HUES64 (cell line): ENCODE measurements at regions not wholly inside any gene's neighbourhood (a gene's known extent, or its start where the extent isn't known, plus 50 kb on each side); places are given as distances from the start of the nearest gene placed in this dataset.
"Not testable (repeated sequence)": the region's sequence is repeated elsewhere in the genome, so short reads cannot be mapped to it uniquely, and the experiment has no call there.

Source experiments
- H3K27ac ChIP-seq: 2 replicates; pipeline ENCODE4 v1.7.0; 2013; ENCODE audit warnings: low read depth, low read length, inconsistent platforms
- H3K27me3 ChIP-seq: 2 replicates; pipeline ENCODE4 v1.6.1; 2013; ENCODE audit warnings: mild to moderate bottlenecking, low read length; ENCODE audit not compliant: insufficient read depth
- H3K36me3 ChIP-seq: 2 replicates; pipeline ENCODE4 v1.6.1; 2013; ENCODE audit warnings: mild to moderate bottlenecking, low read length; ENCODE audit not compliant: insufficient read depth
- H3K4me1 ChIP-seq: 2 replicates; pipeline ENCODE4 v1.6.1; 2013; ENCODE audit warnings: mild to moderate bottlenecking, low read length, moderate library complexity; ENCODE audit not compliant: insufficient read depth
- H3K4me3 ChIP-seq: 2 replicates; pipeline ENCODE4 v1.5.1; 2013; ENCODE audit warnings: mild to moderate bottlenecking, low read length, moderate library complexity
- H3K9ac ChIP-seq: 2 replicates; pipeline ENCODE4 v1.6.1; 2013; ENCODE audit warnings: mild to moderate bottlenecking, low read depth, low read length
- H3K9me3 ChIP-seq: 2 replicates; pipeline ENCODE4 v1.6.1; 2013; ENCODE audit warnings: low read depth, low read length; ENCODE audit not compliant: insufficient read depth
- WGBS: fragments of 150-250, 120-280 bp; methylation state at CpG from one replicate; pipeline ENCODE4 v1.1.7; 2013; ENCODE audit warnings: missing lambda C conversion rate; 5-methylcytosine and 5-hydroxymethylcytosine counted together

DNA sequence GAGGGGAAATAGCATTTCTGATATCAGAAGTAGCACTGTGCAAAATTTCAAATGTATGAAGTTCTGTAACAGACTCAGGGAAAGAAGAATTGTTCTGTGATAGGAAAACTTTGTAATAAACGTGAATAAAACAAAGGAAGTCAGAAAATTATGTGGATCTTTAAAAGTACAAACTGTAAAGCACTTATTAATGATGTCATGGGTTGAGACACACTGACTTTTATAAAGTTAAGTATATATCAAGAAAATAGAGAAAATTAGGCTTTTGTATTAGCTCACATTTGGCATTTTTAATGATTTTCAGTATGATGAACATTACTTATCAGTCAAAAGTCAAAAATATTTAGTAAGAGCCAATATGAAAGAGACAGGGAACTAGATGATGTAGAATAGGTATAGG is 1081.7 kb upstream of the EDIL3 start:
- Histone ChIP-seq H3K9ac (no peak overlapping the region), H3K9me3 (no peaks in the 10 kb centered on the region), H3K27ac (no peak overlapping the region), H3K36me3 (no peaks in the 10 kb centered on the region), H3K4me1 (no peaks in the 10 kb centered on the region), H3K4me3 (no peak overlapping the region), H3K27me3 (no peaks in the 10 kb centered on the region)
- 89% methylated on average over 1 of the region's 1 CpG for WGBS

DNA sequence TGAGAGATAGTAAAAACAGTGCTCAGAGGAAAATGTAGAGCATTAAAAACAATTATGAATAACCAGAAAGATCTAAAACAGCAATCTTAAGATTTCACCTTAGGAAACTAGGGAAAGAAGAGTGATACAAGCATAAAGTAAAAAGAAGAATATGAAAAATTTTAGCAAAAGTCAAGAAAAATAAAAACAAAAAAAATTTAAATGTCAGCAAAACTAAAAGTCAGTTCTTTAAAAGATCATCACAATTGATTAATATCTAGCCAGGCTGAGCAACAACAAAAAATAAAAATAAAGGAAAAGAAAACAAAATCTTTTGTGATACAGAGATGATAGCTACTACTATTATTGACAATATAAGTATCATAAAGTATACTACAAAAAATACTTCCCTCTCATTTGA is 1088.1 kb upstream of the EDIL3 start:
- no peaks in the 10 kb centered on the region for H3K36me3 ChIP-seq
- no peaks in the 10 kb centered on the region for H3K27me3 ChIP-seq
- H3K4me1 ChIP-seq = no peaks in the 10 kb centered on the region
- no peak overlapping the region for H3K4me3 ChIP-seq
- H3K9ac ChIP-seq = no peak overlapping the region
- no peak overlapping the region for H3K27ac ChIP-seq
- H3K9me3 ChIP-seq = no peaks in the 10 kb centered on the region

DNA sequence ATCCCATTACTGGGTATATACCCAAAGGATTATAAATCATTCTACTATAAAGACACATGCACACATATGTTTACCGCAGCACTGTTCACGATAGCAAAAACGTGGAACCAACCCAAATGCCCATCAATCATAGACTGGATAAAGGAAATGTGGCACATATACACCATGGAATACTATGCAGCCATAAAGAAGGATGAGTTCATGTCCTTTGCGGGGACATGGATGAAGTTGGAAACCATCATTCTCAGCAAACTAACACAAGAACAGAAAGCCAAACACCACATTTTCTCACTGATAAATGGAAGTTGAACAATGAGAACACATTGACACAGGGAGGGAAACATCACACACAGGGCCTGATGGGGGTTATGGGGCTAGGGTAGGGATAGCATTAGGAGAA is 1090.5 kb upstream of the EDIL3 start:
- H3K9me3 ChIP-seq, H3K36me3 ChIP-seq, H3K4me1 ChIP-seq, H3K27me3 ChIP-seq, H3K27ac ChIP-seq, H3K9ac ChIP-seq, H3K4me3 ChIP-seq: not testable (repeated sequence)
- 98% methylated on average over 3 of the region's 4 CpGs for WGBS

DNA sequence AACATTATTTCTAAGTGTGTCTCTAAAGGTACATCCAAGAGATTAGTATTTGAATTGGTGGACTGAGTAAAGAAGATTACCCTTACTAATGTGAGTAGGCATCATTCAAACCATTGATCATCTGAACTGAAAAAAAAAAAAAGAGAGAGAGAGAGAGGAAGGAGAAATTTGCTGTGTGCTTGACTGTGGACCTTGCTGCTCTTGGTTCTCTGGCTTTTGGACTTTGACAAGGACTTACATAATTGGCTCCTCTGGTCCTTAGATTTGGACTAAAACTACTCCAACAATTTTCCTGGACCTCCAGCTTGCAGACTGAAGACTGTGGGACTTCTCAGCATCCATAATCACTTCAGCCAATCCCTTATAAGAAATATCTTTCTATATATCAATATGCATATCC is 1091.9 kb upstream of the EDIL3 start:
- Histone ChIP-seq H3K27me3 (no peaks in the 10 kb centered on the region), H3K9me3 (0 out of 2 replicates have a peak, but pooled peaks cover 2% of the 10 kb centered on the region), H3K4me3 (no peak overlapping the region), H3K36me3 (no peaks in the 10 kb centered on the region), H3K4me1 (no peaks in the 10 kb centered on the region), H3K9ac (no peak overlapping the region), H3K27ac (no peak overlapping the region)

DNA sequence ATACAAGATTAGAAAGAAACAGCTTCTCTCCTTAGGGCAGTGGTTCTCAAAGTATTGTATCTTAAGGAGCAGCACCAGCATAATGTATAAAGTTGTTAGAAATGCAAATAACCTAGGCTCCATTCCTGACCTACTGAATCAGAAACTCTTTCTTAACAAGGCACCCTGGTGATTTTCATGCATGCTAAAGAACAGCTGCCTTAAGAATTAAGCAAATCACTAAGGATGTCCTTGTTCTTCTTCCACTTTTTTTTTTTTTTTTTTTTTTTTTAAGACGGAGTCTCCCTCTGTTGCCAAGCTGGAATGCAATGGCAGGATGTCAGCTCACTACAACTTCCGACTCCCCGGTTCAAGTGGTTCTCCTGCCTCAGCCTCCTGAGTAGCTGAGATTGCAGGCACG is 1095.2 kb upstream of the EDIL3 start:
- no peak overlapping the region for H3K4me3 ChIP-seq
- WGBS = 66% methylated on average over 4 of the region's 4 CpGs
- H3K9ac ChIP-seq = no peak overlapping the region
- H3K36me3 ChIP-seq = no peaks in the 10 kb centered on the region; the same call in 1 of the 2 replicates
- peaks cover 27% of the 10 kb centered on the region for H3K9me3 ChIP-seq
- no peaks in the 10 kb centered on the region for H3K27me3 ChIP-seq
- H3K27ac ChIP-seq = no peak overlapping the region
- no peaks in the 10 kb centered on the region for H3K4me1 ChIP-seq

DNA sequence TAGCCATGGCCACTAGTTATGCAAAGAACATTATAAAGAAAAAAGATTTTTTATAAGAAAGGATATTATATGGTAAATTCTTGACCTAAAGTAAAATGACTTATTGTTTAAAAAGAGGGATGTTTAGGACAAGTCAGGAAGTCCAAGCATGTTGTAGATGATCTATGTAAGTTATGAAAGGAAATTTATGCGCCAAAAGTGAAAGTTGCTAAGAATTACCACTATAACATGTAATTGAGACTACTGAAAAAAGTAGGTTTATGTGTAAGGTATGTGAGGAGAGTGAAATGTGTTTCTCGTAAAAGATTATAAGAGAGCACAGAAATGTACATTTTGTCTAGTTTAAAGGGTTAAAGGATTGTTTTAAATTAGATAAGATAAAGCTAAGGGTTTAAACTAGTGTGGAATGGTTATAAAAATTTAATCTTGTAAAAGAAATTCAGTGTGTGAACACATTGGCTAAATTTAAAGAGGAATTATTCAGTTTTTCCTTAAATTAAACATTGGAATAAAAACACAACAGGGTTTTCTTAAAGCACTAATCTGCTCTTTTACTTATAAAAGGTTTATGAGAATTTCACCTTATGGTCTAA is 1100.4 kb upstream of the EDIL3 start:
- 96% methylated on average over 2 of the region's 2 CpGs for WGBS
- Histone ChIP-seq H3K9ac (no peak overlapping the region), H3K36me3 (no peaks in the 10 kb centered on the region; the same call in 1 of the 2 replicates), H3K4me1 (no peaks in the 10 kb centered on the region), H3K27ac (no peak overlapping the region), H3K27me3 (no peaks in the 10 kb centered on the region), H3K4me3 (no peak overlapping the region), H3K9me3 (peaks cover 49% of the 10 kb centered on the region)

DNA sequence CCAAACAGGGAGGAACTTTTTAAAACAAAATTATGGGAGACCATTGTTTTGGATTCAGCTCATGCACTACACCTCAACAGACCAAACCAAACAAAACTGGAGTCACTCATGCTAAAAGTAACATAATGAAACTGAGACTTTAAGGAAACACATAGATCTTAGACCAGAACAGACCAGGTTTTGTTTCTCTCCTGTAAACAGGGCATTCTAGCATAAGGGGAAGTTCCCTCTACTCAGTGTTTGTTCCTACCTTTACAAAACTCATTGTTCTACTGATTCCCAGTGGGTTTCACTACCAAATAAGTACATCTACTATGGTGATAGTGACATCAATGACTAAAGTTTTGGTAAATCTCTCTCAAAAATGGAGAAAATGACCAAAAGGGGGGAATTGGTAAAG is 1103.6 kb upstream of the EDIL3 start:
- H3K9me3 ChIP-seq = peaks cover 47% of the 10 kb centered on the region
- H3K36me3 ChIP-seq = no peaks in the 10 kb centered on the region; the same call in 1 of the 2 replicates
- H3K4me3 ChIP-seq = no peak overlapping the region
- H3K27me3 ChIP-seq = no peaks in the 10 kb centered on the region
- no peak overlapping the region for H3K9ac ChIP-seq
- no peaks in the 10 kb centered on the region for H3K4me1 ChIP-seq
- H3K27ac ChIP-seq = no peak overlapping the region

DNA sequence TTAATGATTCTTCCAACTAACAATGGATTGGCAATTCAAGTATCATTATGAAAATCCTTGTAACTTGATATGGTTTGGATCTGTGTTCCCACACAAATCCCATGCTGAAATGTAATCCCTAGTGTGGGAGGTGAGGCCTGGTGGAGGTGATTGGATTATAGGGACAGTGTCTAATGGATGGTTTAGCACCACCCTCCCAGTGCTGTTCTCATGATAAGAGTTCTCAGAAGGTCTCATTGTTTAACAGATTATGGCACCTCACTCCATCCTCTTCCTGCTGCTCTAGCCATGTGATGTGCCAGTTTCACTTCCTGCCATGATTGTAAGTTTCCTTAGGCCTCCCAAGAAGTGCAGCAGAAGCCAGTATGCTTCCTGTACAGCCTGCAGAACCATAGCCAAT is 1116.2 kb upstream of the EDIL3 start:
- Histone ChIP-seq H3K9ac (no peak overlapping the region), H3K27ac (no peak overlapping the region), H3K4me3 (no peak overlapping the region), H3K9me3 (no peaks in the 10 kb centered on the region), H3K4me1 (no peaks in the 10 kb centered on the region), H3K36me3 (no peaks in the 10 kb centered on the region), H3K27me3 (no peaks in the 10 kb centered on the region)

DNA sequence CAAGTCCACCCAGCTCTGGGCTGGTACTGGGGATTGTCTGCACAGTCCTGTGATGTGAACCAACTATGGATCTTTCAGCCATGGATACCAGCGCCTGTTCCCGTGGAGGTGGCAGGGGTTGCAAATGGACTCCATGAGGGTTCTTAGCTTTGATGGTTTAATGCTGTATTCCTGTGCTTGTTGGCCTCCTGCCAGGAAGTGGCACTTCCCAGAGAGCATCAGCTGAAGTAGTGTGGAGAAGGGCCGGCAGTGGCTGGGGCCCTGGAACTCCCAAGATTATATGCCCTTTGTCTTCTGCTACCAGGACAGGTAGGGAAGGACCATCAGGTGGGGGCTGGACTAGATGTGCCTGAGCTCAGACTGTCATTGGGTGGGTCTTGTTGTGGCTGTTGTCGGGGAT is 1104.8 kb upstream of the COX7C start:
- no peak overlapping the region for H3K27ac ChIP-seq
- H3K36me3 ChIP-seq = no peaks in the 10 kb centered on the region
- WGBS = 95% methylated on average over 4 of the region's 4 CpGs

DNA sequence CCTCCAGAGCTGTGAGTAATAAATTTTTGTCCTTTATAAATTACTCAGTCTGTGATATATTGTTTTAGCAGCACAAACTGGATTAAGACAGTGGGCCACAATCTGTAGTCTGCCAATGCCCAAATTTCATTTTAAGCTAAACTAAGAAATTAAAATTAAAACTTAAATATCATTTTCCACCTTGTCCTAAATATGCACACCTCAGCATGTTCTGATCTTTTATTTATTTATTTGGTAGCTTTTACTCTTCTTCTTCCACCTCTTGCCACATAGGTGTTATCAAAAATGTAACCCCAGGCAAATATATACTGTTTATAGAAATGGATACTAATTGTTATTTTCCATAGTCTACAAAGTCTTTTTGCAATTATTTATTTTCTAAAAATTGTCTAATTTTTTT is 1102.2 kb upstream of the COX7C start:
- H3K9me3 ChIP-seq = no peaks in the 10 kb centered on the region
- H3K4me3 ChIP-seq = no peak overlapping the region
- H3K4me1 ChIP-seq = no peaks in the 10 kb centered on the region
- no peaks in the 10 kb centered on the region for H3K36me3 ChIP-seq
- no peak overlapping the region for H3K9ac ChIP-seq
- no peaks in the 10 kb centered on the region for H3K27me3 ChIP-seq
- no peak overlapping the region for H3K27ac ChIP-seq

More for the DNA sequence above, 1104.8 kb upstream of the COX7C start:
- Histone ChIP-seq H3K4me3 (no peak overlapping the region), H3K9me3 (no peaks in the 10 kb centered on the region), H3K27me3 (no peaks in the 10 kb centered on the region), H3K4me1 (no peaks in the 10 kb centered on the region), H3K9ac (no peak overlapping the region)

DNA sequence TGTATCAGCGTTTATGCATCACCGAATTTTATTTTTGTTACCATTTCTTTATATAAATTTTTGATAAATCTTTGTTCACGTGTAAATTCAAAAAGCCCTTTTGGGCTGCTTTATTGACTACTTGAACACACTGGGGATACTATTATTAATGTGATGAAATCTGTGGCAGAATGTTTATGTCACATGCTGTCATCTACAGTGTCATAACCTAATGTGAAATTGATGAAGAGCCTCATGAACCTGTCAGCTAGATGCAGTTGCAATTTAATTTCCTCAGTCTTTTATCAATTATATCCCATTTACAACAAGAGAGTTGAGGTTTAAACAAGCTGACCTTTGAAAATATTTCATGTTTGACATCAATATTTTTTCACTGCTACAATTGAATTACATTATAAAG is 1100.4 kb upstream of the COX7C start:
- no peaks in the 10 kb centered on the region for H3K9me3 ChIP-seq
- no peak overlapping the region for H3K4me3 ChIP-seq
- no peak overlapping the region for H3K27ac ChIP-seq
- whole genome bisulfite sequencing = 100% methylated on average over 1 of the region's 3 CpGs
- H3K4me1 ChIP-seq = no peaks in the 10 kb centered on the region
- no peak overlapping the region for H3K9ac ChIP-seq
- H3K27me3 ChIP-seq = no peaks in the 10 kb centered on the region
- no peaks in the 10 kb centered on the region for H3K36me3 ChIP-seq

DNA sequence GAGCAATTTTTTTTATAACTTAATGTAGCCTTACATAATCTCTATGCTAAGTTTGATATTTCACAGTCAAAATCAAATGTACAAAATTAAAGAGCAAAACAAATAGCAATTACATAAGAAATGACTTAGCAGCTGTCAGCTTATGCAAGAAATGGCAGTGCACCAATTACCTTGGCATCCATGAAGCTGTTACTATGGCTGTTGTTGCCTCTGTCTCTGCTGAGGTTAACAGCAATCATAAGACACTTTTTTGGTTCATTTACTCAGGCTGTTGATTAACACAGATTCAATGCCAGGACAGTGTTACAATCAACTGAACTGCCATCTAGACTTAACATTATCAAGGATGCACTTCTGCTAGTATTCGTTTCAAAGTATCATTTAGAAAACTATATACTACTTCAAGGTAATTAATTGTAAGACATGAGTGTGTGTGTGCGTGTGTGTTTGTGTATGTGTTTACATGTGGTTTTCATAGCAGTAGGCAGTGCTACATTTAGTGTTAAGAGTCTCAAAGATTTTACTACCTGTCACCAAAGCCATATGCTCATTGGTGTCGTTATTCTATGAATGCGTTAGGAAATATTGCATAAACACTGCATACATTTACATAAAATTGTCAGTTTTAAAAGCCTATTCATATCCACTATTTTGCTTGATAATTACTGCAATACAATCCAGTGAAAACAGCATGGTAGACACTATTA is 1084.2 kb upstream of the COX7C start:
- no peak overlapping the region for H3K27ac ChIP-seq
- no peaks in the 10 kb centered on the region for H3K9me3 ChIP-seq

More for the DNA sequence above, 1084.2 kb upstream of the COX7C start:
- H3K4me1 ChIP-seq = 0 out of 2 replicates have a peak, but pooled peaks cover 6% of the 10 kb centered on the region
- WGBS = 91% methylated on average over 3 of the region's 4 CpGs
- H3K4me3 ChIP-seq = no peak overlapping the region
- H3K9ac ChIP-seq = no peak overlapping the region
- H3K36me3 ChIP-seq = no peaks in the 10 kb centered on the region
- no peaks in the 10 kb centered on the region for H3K27me3 ChIP-seq
